ENCODE measurements at regions not wholly inside any gene's neighbourhood (a gene's known extent, or its start where the extent isn't known, plus 50 kb on each side); places are given as distances from the start of the nearest gene placed in this dataset.

DNA sequence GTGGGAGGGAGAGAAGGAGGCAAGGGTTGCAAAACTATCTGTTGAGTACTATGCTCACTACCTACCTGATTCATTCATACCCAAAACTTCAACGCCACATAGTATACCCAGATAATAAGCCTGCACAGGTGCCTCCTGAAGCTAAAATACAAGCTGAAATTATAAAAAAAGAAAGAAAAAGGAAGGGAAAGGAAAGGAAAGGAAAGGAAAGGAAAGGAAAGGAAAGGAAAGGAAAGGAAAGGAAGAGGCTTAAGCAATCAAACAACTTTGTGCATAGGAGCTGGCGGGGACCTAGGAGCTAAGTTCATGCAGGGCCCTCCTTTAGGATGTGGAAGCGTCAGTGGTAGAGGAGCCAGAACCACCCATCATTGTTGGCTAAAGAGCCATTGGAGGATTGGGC, 108.9 kb upstream of the SYNDIG1 start:
- no peak for TF ChIP-seq POLR2A (IDR thresholded peaks at IDR 0.05)
- TF ChIP-seq, protein P1, sequence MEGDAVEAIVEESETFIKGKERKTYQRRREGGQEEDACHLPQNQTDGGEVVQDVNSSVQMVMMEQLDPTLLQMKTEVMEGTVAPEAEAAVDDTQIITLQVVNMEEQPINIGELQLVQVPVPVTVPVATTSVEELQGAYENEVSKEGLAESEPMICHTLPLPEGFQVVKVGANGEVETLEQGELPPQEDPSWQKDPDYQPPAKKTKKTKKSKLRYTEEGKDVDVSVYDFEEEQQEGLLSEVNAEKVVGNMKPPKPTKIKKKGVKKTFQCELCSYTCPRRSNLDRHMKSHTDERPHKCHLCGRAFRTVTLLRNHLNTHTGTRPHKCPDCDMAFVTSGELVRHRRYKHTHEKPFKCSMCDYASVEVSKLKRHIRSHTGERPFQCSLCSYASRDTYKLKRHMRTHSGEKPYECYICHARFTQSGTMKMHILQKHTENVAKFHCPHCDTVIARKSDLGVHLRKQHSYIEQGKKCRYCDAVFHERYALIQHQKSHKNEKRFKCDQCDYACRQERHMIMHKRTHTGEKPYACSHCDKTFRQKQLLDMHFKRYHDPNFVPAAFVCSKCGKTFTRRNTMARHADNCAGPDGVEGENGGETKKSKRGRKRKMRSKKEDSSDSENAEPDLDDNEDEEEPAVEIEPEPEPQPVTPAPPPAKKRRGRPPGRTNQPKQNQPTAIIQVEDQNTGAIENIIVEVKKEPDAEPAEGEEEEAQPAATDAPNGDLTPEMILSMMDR (IDR thresholded peaks at IDR 0.05) = no peak
